IMR-90 (cell line): ENCODE measurements at regions not wholly inside any gene's neighbourhood (a gene's known extent, or its start where the extent isn't known, plus 50 kb on each side); places are given as distances from the start of the nearest gene placed in this dataset.

Experiments used
- ATAC-seq: fragments of 200-7000 bp; cut with Tn5 transposase; 2 replicates; pipeline ENCODE4 v1.9.1; 2020; ENCODE audit warnings: low read depth, mild to moderate bottlenecking, moderate library complexity
- BruUV-seq: library from RNA; stranded (reverse); fragments of 400-500 nt; replicated peaks from 2 replicates; lab custom pipeline; 2021; lab: Mats Ljungman, UMichigan
- CTCF ChIA-PET: fragments of 300-600 bp; formaldehyde crosslinking; extraction: SDS; loops from one replicate; lab custom pipeline; 2021; ENCODE audit warnings: antibody characterized with exemption; lab: Yijun Ruan, JAX
- POLR2A ChIA-PET: fragments of 300-600 bp; sonication (Branson Sonifier 250); formaldehyde crosslinking; loops from one replicate; lab custom pipeline; 2022; ENCODE audit warnings: antibody characterized with exemption; ENCODE audit not compliant: unreplicated experiment; lab: Charles Lee
- DNase-seq: peaks from one replicate; pipeline ENCODE4 v3.0.0; 2013
- H2AFZ ChIP-seq: replicated peaks from 2 replicates; pipeline ENCODE3; 2013; ENCODE audit warnings: low read length, mild to moderate bottlenecking; ENCODE audit not compliant: poor library complexity
- H2AK5ac ChIP-seq: 2 replicates; pipeline ENCODE4 v1.6.1; 2013; ENCODE audit warnings: low read depth, low read length, inconsistent platforms
- H2AK9ac ChIP-seq: replicated peaks from 2 replicates; pipeline ENCODE3; 2013; ENCODE audit warnings: mild to moderate bottlenecking, low read depth, low read length, moderate library complexity; ENCODE audit not compliant: poor library complexity
- H2BK120ac ChIP-seq: 2 replicates; pipeline ENCODE4 v1.6.1; 2013; ENCODE audit warnings: low read depth, low read length, inconsistent platforms
- H2BK15ac ChIP-seq: 3 replicates; pipeline ENCODE4 v1.6.1; 2013; ENCODE audit warnings: low read depth, low read length, inconsistent platforms
- H2BK20ac ChIP-seq: 2 replicates; pipeline ENCODE4 v1.6.1; 2013; ENCODE audit warnings: low read depth, mild to moderate bottlenecking, inconsistent platforms, low read length, moderate library complexity
- H2BK5ac ChIP-seq: 2 replicates; pipeline ENCODE4 v1.6.1; 2013; ENCODE audit warnings: mild to moderate bottlenecking, low read depth, low read length, inconsistent platforms; ENCODE audit not compliant: poor library complexity, severe bottlenecking
- H3K14ac ChIP-seq: replicated peaks from 2 replicates; pipeline ENCODE4 v1.6.1; 2013; ENCODE audit warnings: low read depth, low read length, inconsistent platforms
- H3K18ac ChIP-seq: 2 replicates; pipeline ENCODE4 v1.6.1; 2013; ENCODE audit warnings: low read depth, low read length, control low read depth
- H3K23ac ChIP-seq: 2 replicates; pipeline ENCODE4 v1.6.1; 2013; ENCODE audit warnings: low read depth, low read length, inconsistent platforms
- H3K27ac ChIP-seq: 2 replicates; pipeline ENCODE4 v1.5.1; 2013; ENCODE audit warnings: mild to moderate bottlenecking, control low read depth, low read length; ENCODE audit not compliant: insufficient read depth
- H3K27me3 ChIP-seq: 2 replicates; pipeline ENCODE4 v1.6.1; 2013; ENCODE audit warnings: low read length; ENCODE audit not compliant: control insufficient read depth, insufficient read depth
- H3K36me3 ChIP-seq: 2 replicates; pipeline ENCODE4 v1.6.1; 2013; ENCODE audit warnings: low read length, mixed read lengths; ENCODE audit not compliant: control insufficient read depth, insufficient read depth
- H3K4ac ChIP-seq: 2 replicates; pipeline ENCODE4 v1.6.1; 2013; ENCODE audit warnings: low read depth, low read length, inconsistent platforms
- H3K4me1 ChIP-seq: 2 replicates; pipeline ENCODE4 v1.6.1; 2013; ENCODE audit warnings: low read length, mixed read lengths; ENCODE audit not compliant: control insufficient read depth, insufficient read depth
- H3K4me2 ChIP-seq: 2 replicates; pipeline ENCODE4 v1.6.1; 2013; ENCODE audit warnings: low read depth, mild to moderate bottlenecking, control low read depth, low read length, moderate library complexity
- H3K4me3 ChIP-seq: 2 replicates; pipeline ENCODE4 v1.5.1; 2013; ENCODE audit warnings: low read depth, mild to moderate bottlenecking, control low read depth, low read length, moderate library complexity; ENCODE audit not compliant: insufficient read depth
- H3K56ac ChIP-seq: 2 replicates; pipeline ENCODE4 v1.6.1; 2013; ENCODE audit warnings: low read length, inconsistent platforms; ENCODE audit not compliant: insufficient read depth; ENCODE audit errors: extremely low read depth
- H3K79me1 ChIP-seq, 2 experiments: 2 replicates each; pipeline ENCODE4 v1.6.1; 2013; ENCODE audit warnings: low read length in 2 of 2, inconsistent platforms in 1 of 2, low read depth in 1 of 2
- H3K9ac ChIP-seq: 2 replicates; pipeline ENCODE4 v1.6.1; 2013; ENCODE audit warnings: low read depth, low read length, control low read depth
- H3K9me1 ChIP-seq: 2 replicates; pipeline ENCODE4 v1.6.1; 2013; ENCODE audit warnings: low read length, inconsistent platforms; ENCODE audit not compliant: insufficient read depth
- H3K9me3 ChIP-seq: 2 replicates; pipeline ENCODE4 v1.6.1; 2013; ENCODE audit warnings: low read length; ENCODE audit not compliant: control insufficient read depth, insufficient read depth
- H4K20me1 ChIP-seq: 2 replicates; pipeline ENCODE4 v1.6.1; 2013; ENCODE audit warnings: low read length, inconsistent platforms; ENCODE audit not compliant: insufficient read depth
- H4K5ac ChIP-seq: 2 replicates; pipeline ENCODE4 v1.6.1; 2013; ENCODE audit warnings: mild to moderate bottlenecking, low read depth, low read length, control low read depth
- H4K8ac ChIP-seq, 2 experiments: 2 replicates each; pipeline ENCODE4 v1.6.1; 2013; ENCODE audit warnings: low read depth in 2 of 2, low read length in 2 of 2, control low read depth in 1 of 2, inconsistent platforms in 1 of 2
- H4K91ac ChIP-seq: 2 replicates; pipeline ENCODE4 v1.6.1; 2013; ENCODE audit warnings: low read depth, low read length, inconsistent platforms; ENCODE audit not compliant: insufficient read depth
- CHD1 ChIP-seq: IDR thresholded peaks from 2 replicates; pipeline ENCODE4 v1.6.1; 2012; ENCODE audit warnings: low read depth, low read length, improper control_type of control experiment
- MAZ ChIP-seq: IDR thresholded peaks from 2 replicates; pipeline ENCODE4 v1.6.1; 2012; ENCODE audit warnings: low read depth, mild to moderate bottlenecking, low read length, improper control_type of control experiment, moderate library complexity, borderline replicate concordance
- MXI1 ChIP-seq: IDR thresholded peaks from 2 replicates; pipeline ENCODE4 v1.6.1; 2012; ENCODE audit warnings: low read depth, mild to moderate bottlenecking, low read length, moderate library complexity, borderline replicate concordance
- RFX5 ChIP-seq: IDR thresholded peaks from 2 replicates; pipeline ENCODE4 v1.8.0; 2012; ENCODE audit warnings: low read depth, mild to moderate bottlenecking, low read length, moderate library complexity
- SMC3 ChIP-seq: fragments of 150-350 bp; IDR thresholded peaks from 2 replicates; pipeline ENCODE4 v1.6.1; 2016; ENCODE audit warnings: low read depth, mild to moderate bottlenecking, antibody characterized with exemption, low read length, moderate library complexity
- USF2 ChIP-seq: fragments of 150-350 bp; IDR thresholded peaks from 2 replicates; pipeline ENCODE4 v1.6.1; 2017; ENCODE audit warnings: mild to moderate bottlenecking, antibody characterized with exemption, low read length, low read depth
- WGBS, 2 experiments: methylation state at CpG; one replicate each; pipeline versions ENCODE4 v1.1.5 to v1.1.7; 2013; ENCODE audit warnings: missing lambda C conversion rate in 2 of 2; ENCODE audit not compliant: insufficient read length in 1 of 2; ENCODE audit errors: extremely low coverage in 2 of 2; 5-methylcytosine and 5-hydroxymethylcytosine counted together
- dilution Hi-C: fragments of 300-500 bp; cut with HindIII; formaldehyde crosslinking; loops from one replicate; pipeline ENCODE4 v1.14.3; 2018; ENCODE audit warnings: low sequenced_read_pairs; ENCODE audit not compliant: unreplicated experiment
- in situ Hi-C: fragments of 300-500 bp; cut with MboI; formaldehyde crosslinking; loops from 3 replicates; pipeline ENCODE4 v1.14.3; 2019; ENCODE audit warnings: low sequenced_read_pairs, inconsistent platforms, mixed read lengths
- intact Hi-C: fragments of 100-400 bp; cut with micrococcal nuclease; formaldehyde crosslinking; loops from 2 replicates; pipeline ENCODE4 v1.10.0; 2022
- TF ChIP-seq, protein P1 (sequence below): conservative IDR thresholded peaks from 2 replicates; pipeline ENCODE4 v1.5.1; 2012; ENCODE audit warnings: mild to moderate bottlenecking, low read depth, low read length, improper control_type of control experiment

- no peak overlapping the region for H3K18ac ChIP-seq
- BruUV-seq = no TSS peak
- no peak overlapping the region for H4K5ac ChIP-seq
- H3K4me1 ChIP-seq = no peaks in the 10 kb centered on the region
- no CpG with 5 or more reads among the region's 3 CpGs for WGBS, 2 experiments
- H3K27ac ChIP-seq = no peak overlapping the region
- H2BK20ac ChIP-seq = no peak overlapping the region
- no peak overlapping the region for H2AK9ac ChIP-seq
- H3K9me1 ChIP-seq = no peaks in the 10 kb centered on the region
- no peak overlapping the region for H2BK120ac ChIP-seq
- no peaks in the 10 kb centered on the region for H3K27me3 ChIP-seq
- ATAC-seq (no peak), DNase-seq (no peak)
- intact Hi-C loops (no loop called here), in situ Hi-C loops (no loop called here), dilution Hi-C loops (no loop called here)
- H3K23ac ChIP-seq = no peak overlapping the region
- no peak overlapping the region for H3K56ac ChIP-seq
- H3K4me3 ChIP-seq = no peak overlapping the region
- no peak overlapping the region for H3K14ac ChIP-seq
- H4K20me1 ChIP-seq = no peaks in the 10 kb centered on the region
- no peak overlapping the region for H2AK5ac ChIP-seq
- no peak overlapping the region for H2BK15ac ChIP-seq
- ChIA-PET POLR2A (no interaction called here), CTCF (no interaction called here)
- no peak overlapping the region for H4K91ac ChIP-seq
- TF ChIP-seq CHD1 (no peak), MXI1 (no peak), SMC3 (no peak), MAZ (no peak), RFX5 (no peak), USF2 (no peak)
- TF ChIP-seq, protein P1, sequence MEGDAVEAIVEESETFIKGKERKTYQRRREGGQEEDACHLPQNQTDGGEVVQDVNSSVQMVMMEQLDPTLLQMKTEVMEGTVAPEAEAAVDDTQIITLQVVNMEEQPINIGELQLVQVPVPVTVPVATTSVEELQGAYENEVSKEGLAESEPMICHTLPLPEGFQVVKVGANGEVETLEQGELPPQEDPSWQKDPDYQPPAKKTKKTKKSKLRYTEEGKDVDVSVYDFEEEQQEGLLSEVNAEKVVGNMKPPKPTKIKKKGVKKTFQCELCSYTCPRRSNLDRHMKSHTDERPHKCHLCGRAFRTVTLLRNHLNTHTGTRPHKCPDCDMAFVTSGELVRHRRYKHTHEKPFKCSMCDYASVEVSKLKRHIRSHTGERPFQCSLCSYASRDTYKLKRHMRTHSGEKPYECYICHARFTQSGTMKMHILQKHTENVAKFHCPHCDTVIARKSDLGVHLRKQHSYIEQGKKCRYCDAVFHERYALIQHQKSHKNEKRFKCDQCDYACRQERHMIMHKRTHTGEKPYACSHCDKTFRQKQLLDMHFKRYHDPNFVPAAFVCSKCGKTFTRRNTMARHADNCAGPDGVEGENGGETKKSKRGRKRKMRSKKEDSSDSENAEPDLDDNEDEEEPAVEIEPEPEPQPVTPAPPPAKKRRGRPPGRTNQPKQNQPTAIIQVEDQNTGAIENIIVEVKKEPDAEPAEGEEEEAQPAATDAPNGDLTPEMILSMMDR = no peak
- H3K4me2 ChIP-seq = no peak overlapping the region
- no peaks in the 10 kb centered on the region for H3K79me1 ChIP-seq
- no peak overlapping the region for H2BK5ac ChIP-seq
- no peaks in the 10 kb centered on the region for H3K9me3 ChIP-seq
- no peak overlapping the region for H2AFZ ChIP-seq
- no peaks in the 10 kb centered on the region for H3K36me3 ChIP-seq
- no peak overlapping the region for H4K8ac ChIP-seq
- no peak overlapping the region for H3K9ac ChIP-seq
- H3K4ac ChIP-seq = no peak overlapping the region
Measured at GRCh38 chr3:82236257-82236656, 474.8 kb upstream of the GBE1 start.
